WERI-Rb-1 (cell line): ENCODE measurements at regions not wholly inside any gene's neighbourhood (a gene's known extent, or its start where the extent isn't known, plus 50 kb on each side); places are given as distances from the start of the nearest gene placed in this dataset.

Source experiments
- DNase-seq: peaks from one replicate; pipeline ENCODE4 v3.0.0-alpha.2; 2020
- H3K27ac ChIP-seq: fragments of 250-450 bp; sonication (Bioruptor Pico); 2 replicates; pipeline ENCODE4 v1.5.1; 2020; ENCODE audit warnings: mild to moderate bottlenecking, moderate library complexity
- H3K27me3 ChIP-seq: fragments of 250-450 bp; sonication (Bioruptor Pico); 2 replicates; pipeline ENCODE4 v1.5.1; 2021; ENCODE audit warnings: mild to moderate bottlenecking, low read depth, moderate library complexity; ENCODE audit not compliant: insufficient read depth, severe bottlenecking
- H3K36me3 ChIP-seq: fragments of 250-450 bp; sonication (Bioruptor Pico); 2 replicates; pipeline ENCODE4 v1.5.1; 2020; ENCODE audit warnings: mild to moderate bottlenecking, moderate library complexity
- H3K4me3 ChIP-seq: 2 replicates; pipeline ENCODE4 v1.5.1; 2011; ENCODE audit warnings: low read depth, mild to moderate bottlenecking, control low read depth, low read length
- H3K9me3 ChIP-seq: fragments of 250-450 bp; sonication (Bioruptor Pico); 2 replicates; pipeline ENCODE4 v1.5.1; 2021; ENCODE audit warnings: mild to moderate bottlenecking, moderate library complexity; ENCODE audit not compliant: severe bottlenecking
- CTCF ChIP-seq: IDR thresholded peaks from 2 replicates; pipeline ENCODE4 v1.5.1; 2011; ENCODE audit warnings: low read depth, mild to moderate bottlenecking, control low read depth, inconsistent platforms, low read length

- Histone ChIP-seq H3K36me3 (no peaks in the 10 kb centered on the region), H3K9me3 (peaks cover 2% of the 10 kb centered on the region), H3K27me3 (peaks cover 28% of the 10 kb centered on the region), H3K27ac (no peak overlapping the region), H3K4me3 (no peak overlapping the region)
- no peak for DNase-seq
- TF ChIP-seq CTCF = no peak
Measured at GRCh38 chr2:88310787-88311186, 140.6 kb downstream of the THNSL2 start.

GRCh38 chr2:88307817-88308216, 137.7 kb downstream of the THNSL2 start:
- H3K27me3 ChIP-seq = peaks cover 36% of the 10 kb centered on the region
- peaks cover 2% of the 10 kb centered on the region for H3K9me3 ChIP-seq
- TF ChIP-seq CTCF = peak; percentile 52
- peak; percentile 16 for DNase-seq
- no peak overlapping the region for H3K27ac ChIP-seq
- no peak overlapping the region for H3K4me3 ChIP-seq
- H3K36me3 ChIP-seq = no peaks in the 10 kb centered on the region

- no peak overlapping the region for H3K27ac ChIP-seq
- H3K27me3 ChIP-seq = peaks cover 59% of the 10 kb centered on the region
- no peak for DNase-seq
- no peak overlapping the region for H3K4me3 ChIP-seq
- H3K36me3 ChIP-seq = no peaks in the 10 kb centered on the region
- H3K9me3 ChIP-seq = no peaks in the 10 kb centered on the region
- TF ChIP-seq CTCF = no peak
Measured at GRCh38 chr2:88303865-88304264, 133.7 kb downstream of the THNSL2 start.

GRCh38 chr2:88296247-88296646, 126.1 kb downstream of the THNSL2 start:
- no peaks in the 10 kb centered on the region for H3K36me3 ChIP-seq

GRCh38 chr2:88283886-88284592, 113.9 kb downstream of the THNSL2 start:
- peaks cover 82% of the 10 kb centered on the region for H3K27me3 ChIP-seq
- H3K4me3 ChIP-seq = no peak overlapping the region
- no peak overlapping the region for H3K27ac ChIP-seq
- no peak for TF ChIP-seq CTCF
- H3K9me3 ChIP-seq = no peaks in the 10 kb centered on the region
- no peak for DNase-seq
- no peaks in the 10 kb centered on the region for H3K36me3 ChIP-seq

More at GRCh38 chr2:88296247-88296646, 126.1 kb downstream of the THNSL2 start:
- TF ChIP-seq CTCF = no peak
- H3K27ac ChIP-seq = no peak overlapping the region
- no peak overlapping the region for H3K4me3 ChIP-seq
- H3K9me3 ChIP-seq = no peaks in the 10 kb centered on the region
- no peak for DNase-seq
- peaks cover 66% of the 10 kb centered on the region for H3K27me3 ChIP-seq
